Epithelial cell of esophagus (primary cell): ENCODE measurements at regions not wholly inside any gene's neighbourhood (a gene's known extent, or its start where the extent isn't known, plus 50 kb on each side); places are given as distances from the start of the nearest gene placed in this dataset.

Source experiments
- DNase-seq: peaks from one replicate; pipeline ENCODE4 v3.0.0; 2010; ENCODE audit warnings: low read depth
- H3K4me3 ChIP-seq: 2 replicates; pipeline ENCODE4 v1.5.1; 2011; ENCODE audit warnings: mild to moderate bottlenecking, low read length, control low read depth
- CTCF ChIP-seq: IDR thresholded peaks from 2 replicates; pipeline ENCODE4 v1.5.1; 2011; ENCODE audit warnings: low read depth, mild to moderate bottlenecking, low read length, control low read depth, inconsistent platforms; ENCODE audit not compliant: insufficient read depth; ENCODE audit errors: missing control alignments

- no peak for TF ChIP-seq CTCF
- no peak for DNase-seq
- H3K4me3 ChIP-seq, result no peak overlapping the region
These were observed 605.4 kb upstream of the CLINT1 start for GRCh38 chr5:158464383-158464782.

GRCh38 chr5:158463938-158464337, 605.0 kb upstream of the CLINT1 start:
- no peak for TF ChIP-seq CTCF
- DNase-seq, result peak; percentile 83
- no peak overlapping the region for H3K4me3 ChIP-seq

- no peak for TF ChIP-seq CTCF
- no peak overlapping the region for H3K4me3 ChIP-seq
- DNase-seq, result peak; percentile 63
These were observed 604.2 kb upstream of the CLINT1 start for GRCh38 chr5:158463188-158463587.

- no peak for TF ChIP-seq CTCF
- no peak for DNase-seq
These were observed 603.6 kb upstream of the CLINT1 start for GRCh38 chr5:158462349-158463114.

GRCh38 chr5:158461240-158461854, 602.4 kb upstream of the CLINT1 start:
- DNase-seq, result no peak
- H3K4me3 ChIP-seq, result no peak overlapping the region
- no peak for TF ChIP-seq CTCF

More at GRCh38 chr5:158462349-158463114, 603.6 kb upstream of the CLINT1 start:
- no peak overlapping the region for H3K4me3 ChIP-seq

GRCh38 chr5:158458086-158458485, 599.1 kb upstream of the CLINT1 start:
- no peak for TF ChIP-seq CTCF
- no peak for DNase-seq
- H3K4me3 ChIP-seq, result no peak overlapping the region
